ENCODE measurements at regions not wholly inside any gene's neighbourhood (a gene's known extent, or its start where the extent isn't known, plus 50 kb on each side); places are given as distances from the start of the nearest gene placed in this dataset.

DNA sequence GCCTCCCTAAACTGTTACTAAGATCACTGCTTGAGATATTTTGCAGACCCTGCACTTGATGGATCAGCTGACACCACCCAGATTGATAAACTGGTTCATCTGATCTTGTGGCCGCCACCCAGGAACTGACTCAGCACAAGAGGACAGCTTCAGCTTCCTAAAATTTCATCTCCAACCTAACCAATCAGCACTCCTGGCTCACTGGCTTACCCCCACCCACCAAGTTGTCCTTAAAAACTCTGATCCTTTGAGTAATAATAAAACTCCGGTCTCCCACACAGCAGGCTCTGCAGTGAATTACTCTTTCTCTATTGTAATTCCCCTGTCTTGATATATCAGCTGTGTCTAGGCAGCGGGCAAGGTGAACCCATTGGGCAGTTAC, 174.8 kb downstream of the UTP18 start:
- no peak for DNase-seq (ENCODE audit: extremely low read depth in 1 of 4, low spot score in 3 of 4)
- Histone ChIP-seq H3K79me2 (ENCODE audit: control insufficient read depth, insufficient read depth, low read length) (no peaks in the 10 kb centered on the region), H3K27me3 (ENCODE audit: control insufficient read depth in 2 of 2, insufficient read depth in 2 of 2, low read length in 2 of 2) (no peaks in the 10 kb centered on the region), H3K9ac (ENCODE audit: insufficient read depth in 1 of 2, low read depth in 2 of 2, low read length in 2 of 2) (no peak overlapping the region), H2AFZ (ENCODE audit: low read depth, low read length) (0 out of 2 replicates have a peak overlapping the region, but pooled peaks have one; percentile 3), H3K9me3 (replicated peaks; ENCODE audit: control insufficient read depth, insufficient read depth, low read depth, low read length) (no peaks in the 10 kb centered on the region), H3K4me1 (replicated peaks in 1 of 2; ENCODE audit: control insufficient read depth in 2 of 2, insufficient read depth in 2 of 2, low read length in 2 of 2) (no peaks in the 10 kb centered on the region; a peak in 2 of 5 replicates), H3K27ac (ENCODE audit: extremely low read depth, low read depth, low read length) (no peak overlapping the region), H4K20me1 (replicated peaks; ENCODE audit: control insufficient read depth, insufficient read depth, low read length) (no peaks in the 10 kb centered on the region), H3K9me1 (ENCODE audit: control insufficient read depth, insufficient read depth, low read length) (no peaks in the 10 kb centered on the region), H3K4me3 (no peak overlapping the region), H3K4me2 (ENCODE audit: insufficient read depth, low read length) (no peak overlapping the region), H3K36me3 (ENCODE audit: control insufficient read depth, insufficient read depth, low read length) (no peaks in the 10 kb centered on the region)
- intact Hi-C loops (cut with micrococcal nuclease) (no loop called here), in situ Hi-C loops (cut with MboI) (no loop called here)
- ChIA-PET POLR2A (interaction anchor here (0.8 to 2.1 kb wide), 2 partner anchors 12 to 25 kb away, joined by 3 to 4 read pairs; no protein-coding TSS in a partner anchor), CTCF (ENCODE audit: low intra/inter-chr PET ratio) (no interaction called here)
- no peak for FAIRE-seq
- no peak for ATAC-seq
- no TSS peak for BruUV-seq (replicated peaks)
- WGBS (ENCODE audit: insufficient coverage, low coverage, missing lambda C conversion rate), result 5% methylated on average over 3 of the region's 3 CpGs
- TF ChIP-seq RCOR1 (IDR thresholded peaks at IDR 0.05; ENCODE audit: borderline replicate concordance in 1 of 2, low read depth in 2 of 2, low read length in 2 of 2) (peak in 1 of 2 experiments; percentile 34; a peak in 1 of 4 replicates), JUND (IDR thresholded peaks at IDR 0.05; ENCODE audit: borderline replicate concordance, low read depth, low read length) (0 out of 2 replicates have a peak, but pooled peaks have one; percentile 7), JUND (tag; IDR thresholded peaks at IDR 0.05; ENCODE audit: borderline replicate concordance, low read depth, low read length) (no peak; the same call in 2 of the 3 replicates), MAFF (IDR thresholded peaks at IDR 0.05; ENCODE audit: low read length) (peak; percentile 26; the same call in 1 of the 2 replicates), NR1H2 (CRISPR knock-in tag; IDR thresholded peaks at IDR 0.05) (no peak), ZNF280B (CRISPR knock-in tag; IDR thresholded peaks at IDR 0.05) (no peak), ERF (CRISPR knock-in tag; IDR thresholded peaks at IDR 0.05) (no peak), MAFG (tag; conservative IDR thresholded peaks at IDR 0.05) (peak; percentile 44), ZNF133 (CRISPR knock-in tag; IDR thresholded peaks at IDR 0.05) (no peak), ZNF444 (CRISPR knock-in tag; IDR thresholded peaks at IDR 0.05) (no peak), ZNF766 (CRISPR knock-in tag; conservative IDR thresholded peaks at IDR 0.05) (peak; percentile 9; the same call in 1 of the 2 replicates), HSF4 (CRISPR knock-in tag; IDR thresholded peaks at IDR 0.05; ENCODE audit: borderline replicate concordance) (no peak)
- TF ChIP-seq, protein P1, sequence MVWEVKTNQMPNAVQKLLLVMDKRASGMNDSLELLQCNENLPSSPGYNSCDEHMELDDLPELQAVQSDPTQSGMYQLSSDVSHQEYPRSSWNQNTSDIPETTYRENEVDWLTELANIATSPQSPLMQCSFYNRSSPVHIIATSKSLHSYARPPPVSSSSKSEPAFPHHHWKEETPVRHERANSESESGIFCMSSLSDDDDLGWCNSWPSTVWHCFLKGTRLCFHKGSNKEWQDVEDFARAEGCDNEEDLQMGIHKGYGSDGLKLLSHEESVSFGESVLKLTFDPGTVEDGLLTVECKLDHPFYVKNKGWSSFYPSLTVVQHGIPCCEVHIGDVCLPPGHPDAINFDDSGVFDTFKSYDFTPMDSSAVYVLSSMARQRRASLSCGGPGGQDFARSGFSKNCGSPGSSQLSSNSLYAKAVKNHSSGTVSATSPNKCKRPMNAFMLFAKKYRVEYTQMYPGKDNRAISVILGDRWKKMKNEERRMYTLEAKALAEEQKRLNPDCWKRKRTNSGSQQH (CRISPR knock-in tag; IDR thresholded peaks at IDR 0.05), result no peak
- TF ChIP-seq, protein P2, sequence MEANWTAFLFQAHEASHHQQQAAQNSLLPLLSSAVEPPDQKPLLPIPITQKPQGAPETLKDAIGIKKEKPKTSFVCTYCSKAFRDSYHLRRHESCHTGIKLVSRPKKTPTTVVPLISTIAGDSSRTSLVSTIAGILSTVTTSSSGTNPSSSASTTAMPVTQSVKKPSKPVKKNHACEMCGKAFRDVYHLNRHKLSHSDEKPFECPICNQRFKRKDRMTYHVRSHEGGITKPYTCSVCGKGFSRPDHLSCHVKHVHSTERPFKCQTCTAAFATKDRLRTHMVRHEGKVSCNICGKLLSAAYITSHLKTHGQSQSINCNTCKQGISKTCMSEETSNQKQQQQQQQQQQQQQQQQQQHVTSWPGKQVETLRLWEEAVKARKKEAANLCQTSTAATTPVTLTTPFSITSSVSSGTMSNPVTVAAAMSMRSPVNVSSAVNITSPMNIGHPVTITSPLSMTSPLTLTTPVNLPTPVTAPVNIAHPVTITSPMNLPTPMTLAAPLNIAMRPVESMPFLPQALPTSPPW (CRISPR knock-in tag; IDR thresholded peaks at IDR 0.05), result peak; percentile 33; the same call in 1 of the 2 replicates
- TF ChIP-seq, protein P3, sequence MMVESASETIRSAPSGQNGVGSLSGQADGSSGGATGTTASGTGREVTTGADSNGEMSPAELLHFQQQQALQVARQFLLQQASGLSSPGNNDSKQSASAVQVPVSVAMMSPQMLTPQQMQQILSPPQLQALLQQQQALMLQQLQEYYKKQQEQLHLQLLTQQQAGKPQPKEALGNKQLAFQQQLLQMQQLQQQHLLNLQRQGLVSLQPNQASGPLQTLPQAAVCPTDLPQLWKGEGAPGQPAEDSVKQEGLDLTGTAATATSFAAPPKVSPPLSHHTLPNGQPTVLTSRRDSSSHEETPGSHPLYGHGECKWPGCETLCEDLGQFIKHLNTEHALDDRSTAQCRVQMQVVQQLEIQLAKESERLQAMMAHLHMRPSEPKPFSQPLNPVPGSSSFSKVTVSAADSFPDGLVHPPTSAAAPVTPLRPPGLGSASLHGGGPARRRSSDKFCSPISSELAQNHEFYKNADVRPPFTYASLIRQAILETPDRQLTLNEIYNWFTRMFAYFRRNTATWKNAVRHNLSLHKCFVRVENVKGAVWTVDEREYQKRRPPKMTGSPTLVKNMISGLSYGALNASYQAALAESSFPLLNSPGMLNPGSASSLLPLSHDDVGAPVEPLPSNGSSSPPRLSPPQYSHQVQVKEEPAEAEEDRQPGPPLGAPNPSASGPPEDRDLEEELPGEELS (CRISPR knock-in tag; IDR thresholded peaks at IDR 0.05; ENCODE audit: borderline replicate concordance), result no peak
- TF ChIP-seq, protein P4, sequence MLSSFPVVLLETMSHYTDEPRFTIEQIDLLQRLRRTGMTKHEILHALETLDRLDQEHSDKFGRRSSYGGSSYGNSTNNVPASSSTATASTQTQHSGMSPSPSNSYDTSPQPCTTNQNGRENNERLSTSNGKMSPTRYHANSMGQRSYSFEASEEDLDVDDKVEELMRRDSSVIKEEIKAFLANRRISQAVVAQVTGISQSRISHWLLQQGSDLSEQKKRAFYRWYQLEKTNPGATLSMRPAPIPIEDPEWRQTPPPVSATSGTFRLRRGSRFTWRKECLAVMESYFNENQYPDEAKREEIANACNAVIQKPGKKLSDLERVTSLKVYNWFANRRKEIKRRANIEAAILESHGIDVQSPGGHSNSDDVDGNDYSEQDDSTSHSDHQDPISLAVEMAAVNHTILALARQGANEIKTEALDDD (IDR thresholded peaks at IDR 0.05), result 0 out of 2 replicates have a peak, but pooled peaks have one; percentile 2
